OCI-LY7 (cell line): ENCODE measurements at regions not wholly inside any gene's neighbourhood (a gene's known extent, or its start where the extent isn't known, plus 50 kb on each side); places are given as distances from the start of the nearest gene placed in this dataset.

ENCODE experiments used
- EZH2phosphoT487 ChIP-seq: fragments of 200-600 bp; sonication (generic); IDR thresholded peaks from 2 replicates; pipeline ENCODE4 v1.6.1; 2018; ENCODE audit warnings: low read depth, borderline replicate concordance, mild to moderate bottlenecking, mixed run types, antibody characterized with exemption, low read length, moderate library complexity, mixed read lengths
- TF ChIP-seq, protein P1 (sequence below): fragments of 200-600 bp; sonication (generic); conservative IDR thresholded peaks from 2 replicates; pipeline ENCODE4 v1.5.1; 2014; ENCODE audit warnings: mild to moderate bottlenecking, antibody characterized with exemption, low read length, moderate library complexity, mixed read lengths

DNA sequence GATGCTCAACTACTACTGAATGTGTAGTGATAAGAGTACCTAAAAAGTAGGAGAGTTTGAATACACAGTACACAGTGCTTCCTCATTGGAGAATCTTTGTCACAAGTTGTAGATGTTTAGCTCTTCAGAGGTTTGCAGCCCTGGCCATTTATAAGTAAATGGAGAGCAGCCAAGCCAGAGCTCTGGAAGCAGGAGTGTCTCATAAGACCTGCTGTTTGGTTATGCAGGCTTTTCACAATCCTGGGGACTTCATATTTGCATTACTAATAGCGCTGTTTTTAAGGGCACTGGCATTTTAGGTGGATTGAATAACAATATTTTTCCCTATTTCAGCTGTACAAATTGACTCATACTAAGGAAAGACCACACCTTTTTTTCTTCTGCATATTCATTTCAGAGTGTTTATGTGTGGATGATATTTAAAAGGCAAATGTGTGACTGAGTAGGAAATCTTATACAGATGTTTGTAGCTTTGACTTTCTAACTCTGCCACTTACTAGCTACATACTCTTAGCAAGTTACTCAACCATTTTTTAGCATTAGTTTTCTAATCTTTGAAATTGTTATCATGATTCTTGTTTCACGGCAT is 730.5 kb upstream of the MAP3K7 start:
- TF ChIP-seq EZH2phosphoT487, result no peak
- TF ChIP-seq, protein P1, sequence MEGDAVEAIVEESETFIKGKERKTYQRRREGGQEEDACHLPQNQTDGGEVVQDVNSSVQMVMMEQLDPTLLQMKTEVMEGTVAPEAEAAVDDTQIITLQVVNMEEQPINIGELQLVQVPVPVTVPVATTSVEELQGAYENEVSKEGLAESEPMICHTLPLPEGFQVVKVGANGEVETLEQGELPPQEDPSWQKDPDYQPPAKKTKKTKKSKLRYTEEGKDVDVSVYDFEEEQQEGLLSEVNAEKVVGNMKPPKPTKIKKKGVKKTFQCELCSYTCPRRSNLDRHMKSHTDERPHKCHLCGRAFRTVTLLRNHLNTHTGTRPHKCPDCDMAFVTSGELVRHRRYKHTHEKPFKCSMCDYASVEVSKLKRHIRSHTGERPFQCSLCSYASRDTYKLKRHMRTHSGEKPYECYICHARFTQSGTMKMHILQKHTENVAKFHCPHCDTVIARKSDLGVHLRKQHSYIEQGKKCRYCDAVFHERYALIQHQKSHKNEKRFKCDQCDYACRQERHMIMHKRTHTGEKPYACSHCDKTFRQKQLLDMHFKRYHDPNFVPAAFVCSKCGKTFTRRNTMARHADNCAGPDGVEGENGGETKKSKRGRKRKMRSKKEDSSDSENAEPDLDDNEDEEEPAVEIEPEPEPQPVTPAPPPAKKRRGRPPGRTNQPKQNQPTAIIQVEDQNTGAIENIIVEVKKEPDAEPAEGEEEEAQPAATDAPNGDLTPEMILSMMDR, result no peak
